Left lobe of liver (tissue), 2 donors: ENCODE measurements at regions not wholly inside any gene's neighbourhood (a gene's known extent, or its start where the extent isn't known, plus 50 kb on each side); places are given as distances from the start of the nearest gene placed in this dataset.
"Not testable (repeated sequence)": the region's sequence is repeated elsewhere in the genome, so short reads cannot be mapped to it uniquely, and the experiment has no call there.

Experiments used
- ATAC-seq: fragments of 200-7000 bp; cut with Tn5 transposase; one replicate; pipeline ENCODE4 v1.9.1; 2020; ENCODE audit warnings: mild to moderate bottlenecking, moderate library complexity
- DNase-seq: peaks from one replicate; pipeline ENCODE4 v3.0.0-alpha.2; 2020; ENCODE audit warnings: low spot score
- donor health status: DM: no; HTN: no; CAD: no; lungs with moderate emphysema.
- donor health status: DM: no; HTN: yes; CAD: no.

DNA sequence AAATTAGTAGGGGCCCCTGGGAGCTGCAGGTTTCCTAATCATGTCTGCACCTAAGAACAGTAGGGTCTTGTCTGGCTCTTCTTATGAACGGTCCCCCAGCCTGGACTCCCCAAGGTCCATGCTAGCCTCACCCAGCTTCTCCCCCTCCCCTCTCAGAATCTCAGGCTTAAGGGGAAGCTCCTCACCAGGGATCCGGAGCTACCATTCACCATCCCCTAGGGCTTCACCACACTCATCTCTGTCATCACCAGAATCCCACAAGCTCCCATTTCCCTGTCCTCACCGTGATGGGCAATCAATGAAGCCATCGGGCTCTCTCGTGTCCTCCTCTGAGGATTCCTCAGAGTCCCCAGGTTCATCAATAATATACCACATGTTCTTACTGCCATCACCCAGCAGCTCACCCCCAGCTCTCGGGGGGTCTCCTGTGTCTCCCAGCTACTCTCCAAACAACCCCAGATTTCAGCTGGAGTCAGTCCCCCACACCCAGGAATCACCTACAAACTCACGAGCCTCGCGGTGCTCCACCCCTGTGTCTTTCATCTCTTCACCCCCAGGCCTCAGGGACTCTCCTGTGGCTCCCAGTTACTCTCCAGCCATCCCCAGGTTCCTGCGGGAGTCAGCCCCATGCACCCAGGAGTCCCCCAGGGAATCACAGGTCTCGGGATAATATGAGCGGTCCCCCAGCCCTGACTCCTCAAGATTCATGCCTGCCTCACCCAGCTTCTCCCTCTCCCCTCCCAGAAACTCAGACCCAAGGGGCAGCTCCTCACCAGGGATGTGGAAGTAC lies 335.6 kb downstream of the CWH43 start:
- not testable (repeated sequence) for ATAC-seq, DNase-seq

DNA sequence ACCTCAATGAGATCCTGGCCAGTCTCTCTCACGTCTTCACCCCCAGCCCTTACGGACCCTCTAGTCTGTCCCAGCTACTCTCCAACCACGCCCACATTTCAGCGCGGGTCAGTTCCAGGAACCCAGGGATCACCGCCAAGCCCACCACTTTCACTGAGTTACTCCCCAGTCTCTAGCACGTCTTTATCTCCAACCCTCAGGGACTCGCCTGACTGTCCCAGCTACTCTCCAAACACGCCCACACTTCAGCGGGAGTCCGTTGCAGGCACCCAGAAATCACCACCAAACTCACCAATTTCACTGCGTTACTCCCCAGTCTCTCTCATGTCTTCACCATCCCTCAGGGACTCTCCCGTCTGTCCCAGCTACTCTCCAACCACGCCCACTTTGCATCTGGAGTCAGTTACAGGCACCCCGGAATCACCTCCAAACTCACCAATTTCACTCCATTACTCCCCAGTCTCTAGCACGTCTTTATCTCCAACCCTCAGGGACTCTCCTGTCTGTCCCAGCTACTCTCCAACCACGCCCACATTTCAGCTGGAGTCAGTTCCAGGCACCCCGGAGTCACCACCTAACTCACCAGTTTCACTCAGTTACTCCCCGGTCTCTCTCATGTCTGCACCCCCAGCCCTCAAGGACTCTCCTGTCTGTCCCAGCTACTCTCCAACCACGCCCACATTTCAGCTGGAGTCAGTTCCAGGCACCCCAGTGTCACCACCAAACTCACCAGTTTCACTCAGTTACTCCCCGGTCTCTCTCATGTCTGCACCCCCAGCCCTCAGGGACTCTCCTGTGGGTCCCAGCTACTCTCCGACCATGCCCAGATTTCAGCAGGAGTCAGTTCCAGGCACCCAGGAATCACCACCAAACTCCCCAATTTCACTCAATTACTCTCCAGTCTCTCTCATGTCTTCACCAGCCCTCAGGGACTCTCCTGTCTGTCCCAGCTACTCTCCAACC lies 336.8 kb downstream of the CWH43 start:
- not testable (repeated sequence) for DNase-seq, ATAC-seq

DNA sequence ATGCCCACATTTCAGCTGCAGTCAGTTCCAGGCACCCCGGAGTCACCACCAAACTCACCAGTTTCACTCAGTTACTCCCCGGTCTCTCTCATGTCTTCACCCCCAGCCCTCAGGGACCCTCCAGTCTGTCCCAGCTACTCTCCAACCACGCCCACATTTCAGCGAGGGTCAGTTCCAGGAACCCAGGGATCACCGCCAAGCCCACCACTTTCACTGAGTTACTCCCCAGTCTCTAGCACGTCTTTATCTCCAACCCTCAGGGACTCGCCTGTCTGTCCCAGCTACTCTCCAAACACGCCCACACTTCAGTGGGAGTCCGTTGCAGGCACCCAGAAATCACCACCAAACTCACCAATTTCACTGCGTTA lies 337.5 kb downstream of the CWH43 start:
- not testable (repeated sequence) for ATAC-seq, DNase-seq
